Erythroblast (primary cell): ENCODE measurements at regions not wholly inside any gene's neighbourhood (a gene's known extent, or its start where the extent isn't known, plus 50 kb on each side); places are given as distances from the start of the nearest gene placed in this dataset.

Source experiments
- DNase-seq, 2 experiments: peaks; one replicate each; lab custom pipeline; 2025; lab: John Stamatoyannopoulos, UW
- GATA1 ChIP-seq: IDR thresholded peaks from 2 replicates; pipeline ENCODE4 v1.6.1; 2011; ENCODE audit warnings: low read depth, mild to moderate bottlenecking, control low read depth, low read length, moderate library complexity
- POLR2A ChIP-seq: IDR thresholded peaks from 2 replicates; pipeline ENCODE4 v1.6.1; 2011; ENCODE audit warnings: mild to moderate bottlenecking, low read length

- TF ChIP-seq POLR2A (no peak), GATA1 (no peak)
- DNase-seq: no peak
These were observed 54.2 kb downstream of the S1PR1 start for GRCh38 chr1:101290922-101291561.

GRCh38 chr1:101291562-101292380 lies 55.0 kb downstream of the S1PR1 start:
- peak in 1 of 2 experiments; percentile 15 for DNase-seq
- TF ChIP-seq GATA1 (no peak), POLR2A (no peak)

GRCh38 chr1:101293461-101294051 lies 56.7 kb downstream of the S1PR1 start:
- DNase-seq: no peak
- TF ChIP-seq POLR2A (no peak), GATA1 (no peak)

GRCh38 chr1:101295209-101295608 lies 58.4 kb downstream of the S1PR1 start:
- TF ChIP-seq POLR2A (no peak), GATA1 (no peak)
- DNase-seq: no peak

GRCh38 chr1:101298663-101299062 lies 61.8 kb downstream of the S1PR1 start:
- TF ChIP-seq GATA1 (no peak), POLR2A (no peak)
- no peak for DNase-seq

- DNase-seq: no peak
- TF ChIP-seq POLR2A: no peak
- TF ChIP-seq GATA1: no peak
These were observed 62.3 kb downstream of the S1PR1 start for GRCh38 chr1:101299141-101299540.

GRCh38 chr1:101299710-101300109 lies 62.9 kb downstream of the S1PR1 start:
- TF ChIP-seq GATA1: no peak
- TF ChIP-seq POLR2A: no peak
- DNase-seq: no peak

- no peak for DNase-seq
- TF ChIP-seq GATA1 (no peak), POLR2A (no peak)
These were observed 64.1 kb downstream of the S1PR1 start for GRCh38 chr1:101300916-101301315.

GRCh38 chr1:101301446-101302057 lies 64.7 kb downstream of the S1PR1 start:
- no peak for TF ChIP-seq GATA1
- TF ChIP-seq POLR2A: no peak
- no peak for DNase-seq

GRCh38 chr1:101302831-101303511 lies 66.2 kb downstream of the S1PR1 start:
- no peak for TF ChIP-seq GATA1
- no peak for TF ChIP-seq POLR2A
- no peak for DNase-seq

GRCh38 chr1:101307985-101308689 lies 71.3 kb downstream of the S1PR1 start:
- no peak for DNase-seq
- TF ChIP-seq POLR2A: no peak
- TF ChIP-seq GATA1: no peak

GRCh38 chr1:101308935-101309333 lies 72.1 kb downstream of the S1PR1 start:
- peak in 1 of 2 experiments; percentile 23 for DNase-seq
- TF ChIP-seq GATA1 (no peak), POLR2A (no peak)
